ENCODE measurements at regions not wholly inside any gene's neighbourhood (a gene's known extent, or its start where the extent isn't known, plus 50 kb on each side); places are given as distances from the start of the nearest gene placed in this dataset.
A peak's percentile ranks its signal among the peaks of the same experiment; 100 is the strongest.
"Not testable (repeated sequence)": the region's sequence is repeated elsewhere in the genome, so short reads cannot be mapped to it uniquely, and the experiment has no call there.

DNA sequence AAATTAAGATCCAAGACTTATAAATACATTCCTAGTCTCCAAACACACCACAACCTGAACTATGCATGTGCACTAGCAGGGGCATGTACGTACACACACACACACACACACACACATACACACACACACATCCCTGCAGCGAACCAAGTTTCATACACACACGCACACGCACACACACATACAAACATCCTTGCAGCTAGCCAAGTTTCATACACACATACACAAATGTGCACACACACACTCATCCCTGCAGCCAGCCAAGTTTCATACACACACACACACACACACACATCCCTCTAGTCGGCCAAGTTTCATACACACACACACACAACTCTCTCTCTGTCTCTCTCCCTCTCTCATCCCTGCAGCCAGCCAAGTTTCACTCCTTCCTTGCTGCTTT lies 82.7 kb upstream of the WIPF3 start:
- Histone ChIP-seq H3K27me3 (ENCODE audit: control insufficient read depth, insufficient read depth, low read length) (no peaks in the 10 kb centered on the region), H3K79me2 (ENCODE audit: control insufficient read depth, insufficient read depth, low read length) (no peaks in the 10 kb centered on the region), H4K20me1 (ENCODE audit: control insufficient read depth, extremely low read depth, insufficient read depth, low read length) (no peaks in the 10 kb centered on the region), H3K4me2 (ENCODE audit: extremely low read depth, insufficient read depth, low read length) (peak overlapping the region; percentile 48), H3K36me3 (ENCODE audit: control insufficient read depth, insufficient read depth, low read length) (no peaks in the 10 kb centered on the region), H3K9ac (ENCODE audit: insufficient read depth, low read length) (no peak overlapping the region), H3K27ac (ENCODE audit: insufficient read depth, low read length) (no peak overlapping the region), H3K4me3 (replicated peaks in 1 of 4; ENCODE audit: control extremely low read depth in 1 of 4, insufficient read depth in 1 of 4, low read depth in 3 of 4, low read length in 4 of 4) (peak overlapping the region in 1 of 4 experiments; percentile 17), H3K4me1 (ENCODE audit: control insufficient read depth, extremely low read depth, insufficient read depth, low read length) (peaks cover 4% of the 10 kb centered on the region), H3K9me3 (ENCODE audit: control insufficient read depth, insufficient read depth, low read depth, low read length) (no peaks in the 10 kb centered on the region), H2AFZ (ENCODE audit: low read length) (peak overlapping the region; percentile 4)
- peak; percentile 72 to 75 for DNase-seq (ENCODE audit: low read depth in 2 of 2)
- TF ChIP-seq, protein P1, sequence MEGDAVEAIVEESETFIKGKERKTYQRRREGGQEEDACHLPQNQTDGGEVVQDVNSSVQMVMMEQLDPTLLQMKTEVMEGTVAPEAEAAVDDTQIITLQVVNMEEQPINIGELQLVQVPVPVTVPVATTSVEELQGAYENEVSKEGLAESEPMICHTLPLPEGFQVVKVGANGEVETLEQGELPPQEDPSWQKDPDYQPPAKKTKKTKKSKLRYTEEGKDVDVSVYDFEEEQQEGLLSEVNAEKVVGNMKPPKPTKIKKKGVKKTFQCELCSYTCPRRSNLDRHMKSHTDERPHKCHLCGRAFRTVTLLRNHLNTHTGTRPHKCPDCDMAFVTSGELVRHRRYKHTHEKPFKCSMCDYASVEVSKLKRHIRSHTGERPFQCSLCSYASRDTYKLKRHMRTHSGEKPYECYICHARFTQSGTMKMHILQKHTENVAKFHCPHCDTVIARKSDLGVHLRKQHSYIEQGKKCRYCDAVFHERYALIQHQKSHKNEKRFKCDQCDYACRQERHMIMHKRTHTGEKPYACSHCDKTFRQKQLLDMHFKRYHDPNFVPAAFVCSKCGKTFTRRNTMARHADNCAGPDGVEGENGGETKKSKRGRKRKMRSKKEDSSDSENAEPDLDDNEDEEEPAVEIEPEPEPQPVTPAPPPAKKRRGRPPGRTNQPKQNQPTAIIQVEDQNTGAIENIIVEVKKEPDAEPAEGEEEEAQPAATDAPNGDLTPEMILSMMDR (conservative IDR thresholded peaks at IDR 0.05 in 1 of 2, IDR thresholded peaks at IDR 0.05 in 1 of 2; ENCODE audit: low read depth in 1 of 2, low read length in 2 of 2), result no peak
- no peak for TF ChIP-seq EZH2 (IDR thresholded peaks at IDR 0.05; ENCODE audit: low read length, missing control alignments)

DNA sequence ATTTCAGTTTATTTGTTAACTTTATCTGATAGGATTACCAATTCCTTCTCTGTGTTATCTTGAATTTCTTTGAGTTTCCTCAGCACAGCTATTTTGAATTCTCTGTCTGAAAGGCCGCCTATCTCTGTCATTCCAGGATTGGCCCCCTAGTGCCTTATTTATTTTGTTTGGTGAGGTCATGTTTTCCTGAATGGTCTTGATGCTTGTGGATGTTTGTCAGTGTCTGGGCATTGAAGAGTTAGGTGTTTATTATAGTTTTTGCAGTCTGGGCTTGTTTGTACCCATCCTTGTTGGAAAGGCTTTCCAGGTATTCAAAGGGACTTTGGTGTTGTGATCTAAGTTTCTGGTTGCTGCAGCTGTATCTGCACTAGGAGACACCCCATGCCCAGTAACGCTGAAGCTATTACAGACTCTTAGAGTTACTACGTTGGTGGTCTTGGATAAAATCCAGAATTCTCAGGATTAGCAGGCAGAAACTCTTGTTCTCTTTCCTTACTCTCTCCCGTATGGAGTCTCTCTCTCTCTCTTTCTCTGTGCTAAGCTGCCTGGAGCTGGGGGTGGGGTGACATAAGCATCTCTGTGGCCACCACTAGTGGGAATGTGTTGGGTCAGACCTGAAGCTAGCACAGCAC lies 76.7 kb upstream of the WIPF3 start:
- H3K27ac ChIP-seq (ENCODE audit: insufficient read depth, low read length); H3K9me3 ChIP-seq (ENCODE audit: control insufficient read depth, insufficient read depth, low read depth, low read length); H3K4me1 ChIP-seq (ENCODE audit: control insufficient read depth, extremely low read depth, insufficient read depth, low read length); H3K27me3 ChIP-seq (ENCODE audit: control insufficient read depth, insufficient read depth, low read length); H2AFZ ChIP-seq (ENCODE audit: low read length); H3K36me3 ChIP-seq (ENCODE audit: control insufficient read depth, insufficient read depth, low read length); H3K9ac ChIP-seq (ENCODE audit: insufficient read depth, low read length); H3K79me2 ChIP-seq (ENCODE audit: control insufficient read depth, insufficient read depth, low read length); H4K20me1 ChIP-seq (ENCODE audit: control insufficient read depth, extremely low read depth, insufficient read depth, low read length); H3K4me3 ChIP-seq (replicated peaks in 1 of 4; ENCODE audit: control extremely low read depth in 1 of 4, insufficient read depth in 1 of 4, low read depth in 3 of 4, low read length in 4 of 4); H3K4me2 ChIP-seq (ENCODE audit: extremely low read depth, insufficient read depth, low read length): not testable (repeated sequence)
- peak in 1 of 2 donors; percentile 34 for DNase-seq (ENCODE audit: low read depth in 2 of 2)

DNA sequence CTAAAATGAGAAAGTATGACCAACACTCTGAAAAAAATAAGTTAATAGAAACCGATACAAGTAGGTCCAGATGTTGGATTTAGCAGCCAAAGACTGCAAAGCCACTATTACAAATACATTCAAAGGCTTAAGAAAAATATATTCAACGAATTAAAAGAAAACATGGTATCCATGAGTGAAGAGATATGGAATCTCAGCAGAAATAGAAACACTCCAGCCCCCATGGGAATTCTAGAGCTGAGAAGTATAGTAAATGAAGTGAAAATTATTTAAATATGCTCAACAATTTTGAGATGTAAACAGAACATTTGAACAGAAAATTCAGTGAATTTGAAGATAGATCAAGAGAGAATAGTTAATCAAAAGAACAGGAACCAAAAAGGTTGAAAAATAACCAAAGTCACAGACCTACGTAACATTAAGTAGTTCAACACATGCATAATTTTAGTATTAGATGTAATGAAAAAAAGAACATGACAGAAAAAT lies 72.0 kb upstream of the WIPF3 start:
- no peak overlapping the region for H3K4me3 ChIP-seq (replicated peaks in 1 of 4; ENCODE audit: control extremely low read depth in 1 of 4, insufficient read depth in 1 of 4, low read depth in 3 of 4, low read length in 4 of 4)
- no peak overlapping the region for H3K9ac ChIP-seq (ENCODE audit: insufficient read depth, low read length)
- H3K79me2 ChIP-seq (ENCODE audit: control insufficient read depth, insufficient read depth, low read length), result no peaks in the 10 kb centered on the region
- no peaks in the 10 kb centered on the region for H3K27me3 ChIP-seq (ENCODE audit: control insufficient read depth, insufficient read depth, low read length)
- TF ChIP-seq, protein P1 (conservative IDR thresholded peaks at IDR 0.05 in 1 of 2, IDR thresholded peaks at IDR 0.05 in 1 of 2; ENCODE audit: low read depth in 1 of 2, low read length in 2 of 2), result no peak
- no peak for TF ChIP-seq EZH2 (IDR thresholded peaks at IDR 0.05; ENCODE audit: low read length, missing control alignments)
- no peak overlapping the region for H3K4me2 ChIP-seq (ENCODE audit: extremely low read depth, insufficient read depth, low read length)
- no peak overlapping the region for H3K27ac ChIP-seq (ENCODE audit: insufficient read depth, low read length)
- no peaks in the 10 kb centered on the region for H3K9me3 ChIP-seq (ENCODE audit: control insufficient read depth, insufficient read depth, low read depth, low read length)
- no peaks in the 10 kb centered on the region for H3K4me1 ChIP-seq (ENCODE audit: control insufficient read depth, extremely low read depth, insufficient read depth, low read length)
- DNase-seq (ENCODE audit: low read depth in 2 of 2), result no peak
- H4K20me1 ChIP-seq (ENCODE audit: control insufficient read depth, extremely low read depth, insufficient read depth, low read length), result no peaks in the 10 kb centered on the region
- H2AFZ ChIP-seq (ENCODE audit: low read length), result no peak overlapping the region
- H3K36me3 ChIP-seq (ENCODE audit: control insufficient read depth, insufficient read depth, low read length), result no peaks in the 10 kb centered on the region

- not testable (repeated sequence) for H2AFZ ChIP-seq (ENCODE audit: low read length); H3K27me3 ChIP-seq (ENCODE audit: control insufficient read depth, insufficient read depth, low read length); DNase-seq (ENCODE audit: low read depth in 2 of 2); H4K20me1 ChIP-seq (ENCODE audit: control insufficient read depth, extremely low read depth, insufficient read depth, low read length); H3K9ac ChIP-seq (ENCODE audit: insufficient read depth, low read length); H3K4me3 ChIP-seq (replicated peaks in 1 of 4; ENCODE audit: control extremely low read depth in 1 of 4, insufficient read depth in 1 of 4, low read depth in 3 of 4, low read length in 4 of 4); H3K79me2 ChIP-seq (ENCODE audit: control insufficient read depth, insufficient read depth, low read length); H3K36me3 ChIP-seq (ENCODE audit: control insufficient read depth, insufficient read depth, low read length); H3K9me3 ChIP-seq (ENCODE audit: control insufficient read depth, insufficient read depth, low read depth, low read length); H3K27ac ChIP-seq (ENCODE audit: insufficient read depth, low read length); H3K4me2 ChIP-seq (ENCODE audit: extremely low read depth, insufficient read depth, low read length); H3K4me1 ChIP-seq (ENCODE audit: control insufficient read depth, extremely low read depth, insufficient read depth, low read length)
These were observed 58.6 kb upstream of the WIPF3 start for GRCh38 chr7:29747645-29748245.
